Lower lobe of right lung (tissue), 2 donors: ENCODE measurements at regions not wholly inside any gene's neighbourhood (a gene's known extent, or its start where the extent isn't known, plus 50 kb on each side); places are given as distances from the start of the nearest gene placed in this dataset.

ENCODE experiments used
- ATAC-seq, 2 donors: fragments of 200-7000 bp; cut with Tn5 transposase; one replicate each; pipeline ENCODE4 v1.9.1; 2020 to 2022; ENCODE audit warnings: mild to moderate bottlenecking in 2 of 2, moderate library complexity in 2 of 2
- DNase-seq: peaks from one replicate; pipeline ENCODE4 v3.0.0-alpha.2; 2020
- H3K27ac ChIP-seq: fragments of 200-600 bp; one replicate; pipeline ENCODE4 v1.8.0; 2022
- H3K27me3 ChIP-seq: fragments of 200-600 bp; one replicate; pipeline ENCODE4 v1.8.0; 2022; ENCODE audit warnings: low read depth
- H3K36me3 ChIP-seq: fragments of 200-600 bp; one replicate; pipeline ENCODE4 v1.8.0; 2022; ENCODE audit warnings: mild to moderate bottlenecking
- H3K4me1 ChIP-seq: fragments of 200-600 bp; one replicate; pipeline ENCODE4 v1.8.0; 2022
- H3K4me3 ChIP-seq: fragments of 200-600 bp; one replicate; pipeline ENCODE4 v1.8.0; 2022; ENCODE audit warnings: mild to moderate bottlenecking
- H3K9me3 ChIP-seq: fragments of 200-600 bp; one replicate; pipeline ENCODE4 v1.8.0; 2022
- intact Hi-C: fragments of 100-400 bp; cut with DNase I; formaldehyde crosslinking; loops from one replicate; pipeline ENCODE4 v1.11.0; 2022
- TF ChIP-seq, protein P1 (sequence below): fragments of 200-600 bp; IDR thresholded peaks from one replicate; pipeline ENCODE4 v1.8.0; 2022; ENCODE audit warnings: antibody characterized with exemption, mild to moderate bottlenecking
- donor health status: DM: no; HTN: yes; CAD: no; lungs with severe emphysema.

- no peak for DNase-seq
- H3K9me3 ChIP-seq, result no peaks in the 10 kb centered on the region
- intact Hi-C loops, result no loop called here
- H3K27ac ChIP-seq, result no peak overlapping the region
- no peak for ATAC-seq
- no peaks in the 10 kb centered on the region for H3K27me3 ChIP-seq
- no peaks in the 10 kb centered on the region for H3K4me1 ChIP-seq
- H3K36me3 ChIP-seq, result no peaks in the 10 kb centered on the region
- H3K4me3 ChIP-seq, result no peak overlapping the region
- TF ChIP-seq, protein P1, sequence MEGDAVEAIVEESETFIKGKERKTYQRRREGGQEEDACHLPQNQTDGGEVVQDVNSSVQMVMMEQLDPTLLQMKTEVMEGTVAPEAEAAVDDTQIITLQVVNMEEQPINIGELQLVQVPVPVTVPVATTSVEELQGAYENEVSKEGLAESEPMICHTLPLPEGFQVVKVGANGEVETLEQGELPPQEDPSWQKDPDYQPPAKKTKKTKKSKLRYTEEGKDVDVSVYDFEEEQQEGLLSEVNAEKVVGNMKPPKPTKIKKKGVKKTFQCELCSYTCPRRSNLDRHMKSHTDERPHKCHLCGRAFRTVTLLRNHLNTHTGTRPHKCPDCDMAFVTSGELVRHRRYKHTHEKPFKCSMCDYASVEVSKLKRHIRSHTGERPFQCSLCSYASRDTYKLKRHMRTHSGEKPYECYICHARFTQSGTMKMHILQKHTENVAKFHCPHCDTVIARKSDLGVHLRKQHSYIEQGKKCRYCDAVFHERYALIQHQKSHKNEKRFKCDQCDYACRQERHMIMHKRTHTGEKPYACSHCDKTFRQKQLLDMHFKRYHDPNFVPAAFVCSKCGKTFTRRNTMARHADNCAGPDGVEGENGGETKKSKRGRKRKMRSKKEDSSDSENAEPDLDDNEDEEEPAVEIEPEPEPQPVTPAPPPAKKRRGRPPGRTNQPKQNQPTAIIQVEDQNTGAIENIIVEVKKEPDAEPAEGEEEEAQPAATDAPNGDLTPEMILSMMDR, result no peak
These were observed 142.5 kb downstream of the LCA5 start for GRCh38 chr6:79394690-79395089.

DNA sequence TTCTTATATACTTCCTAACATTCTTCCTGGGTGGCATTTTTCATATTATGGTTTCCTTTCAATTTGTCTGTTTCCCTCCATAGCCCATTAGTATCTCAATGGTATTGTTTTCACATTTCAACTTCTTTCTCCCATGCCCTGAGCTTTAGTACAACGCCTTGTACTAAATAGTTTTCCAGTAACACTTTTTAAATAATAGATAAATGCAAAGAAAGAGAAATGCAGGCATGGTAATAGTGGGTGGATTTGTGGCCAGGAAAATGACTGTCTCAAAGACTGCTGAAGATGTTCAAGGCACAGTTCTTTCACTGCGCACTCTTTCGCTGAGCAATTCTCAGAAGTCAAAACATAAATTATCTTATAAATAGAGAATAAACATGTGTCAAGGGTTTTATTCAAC lies 145.1 kb downstream of the LCA5 start:
- no peak for ATAC-seq
- Histone ChIP-seq H3K4me1 (no peaks in the 10 kb centered on the region), H3K4me3 (no peak overlapping the region), H3K27me3 (no peaks in the 10 kb centered on the region), H3K36me3 (no peaks in the 10 kb centered on the region), H3K27ac (no peak overlapping the region), H3K9me3 (no peaks in the 10 kb centered on the region)
- TF ChIP-seq, protein P1, result no peak
- no peak for DNase-seq
- intact Hi-C loops, result no loop called here

GRCh38 chr6:79391480-79391879 lies 145.8 kb downstream of the LCA5 start:
- intact Hi-C loops, result no loop called here
- TF ChIP-seq, protein P1, result no peak
- no peaks in the 10 kb centered on the region for H3K27me3 ChIP-seq
- no peaks in the 10 kb centered on the region for H3K9me3 ChIP-seq
- no peak overlapping the region for H3K4me3 ChIP-seq
- ATAC-seq, result no peak
- H3K4me1 ChIP-seq, result no peaks in the 10 kb centered on the region
- H3K27ac ChIP-seq, result no peak overlapping the region
- no peaks in the 10 kb centered on the region for H3K36me3 ChIP-seq
- no peak for DNase-seq

GRCh38 chr6:79385893-79386292 lies 151.3 kb downstream of the LCA5 start:
- Histone ChIP-seq H3K27ac (no peak overlapping the region), H3K9me3 (no peaks in the 10 kb centered on the region), H3K4me3 (no peak overlapping the region), H3K27me3 (no peaks in the 10 kb centered on the region), H3K36me3 (no peaks in the 10 kb centered on the region), H3K4me1 (peaks cover 9% of the 10 kb centered on the region)
- DNase-seq (no peak), ATAC-seq (no peak)
- TF ChIP-seq, protein P1, result no peak
- intact Hi-C loops, result no loop called here

DNA sequence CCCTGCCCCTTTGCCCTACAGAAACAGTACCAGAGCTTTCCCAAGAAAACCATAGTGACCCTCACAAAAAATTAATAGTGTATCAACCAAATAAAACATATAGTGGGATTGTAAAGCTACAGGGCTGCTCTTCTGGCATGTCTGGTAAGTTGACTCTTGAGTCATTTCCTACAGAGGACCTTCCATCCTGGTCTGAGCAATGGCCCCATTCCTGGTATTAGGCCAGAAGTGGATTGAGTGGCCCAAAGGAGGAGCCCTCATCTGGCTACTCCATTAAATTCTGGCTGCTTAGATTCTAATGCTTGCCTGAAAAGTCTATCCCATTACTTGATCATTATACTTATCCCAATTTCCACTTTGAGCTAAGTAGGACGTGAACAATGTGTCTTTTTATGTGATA lies 150.9 kb upstream of the HMGN3 start:
- no peak overlapping the region for H3K4me3 ChIP-seq
- DNase-seq (no peak), ATAC-seq (no peak)
- no peaks in the 10 kb centered on the region for H3K36me3 ChIP-seq
- H3K27me3 ChIP-seq, result no peaks in the 10 kb centered on the region
- no peaks in the 10 kb centered on the region for H3K9me3 ChIP-seq
- intact Hi-C loops, result no loop called here
- peaks cover 9% of the 10 kb centered on the region for H3K4me1 ChIP-seq
- TF ChIP-seq, protein P1, result no peak
- no peak overlapping the region for H3K27ac ChIP-seq

- TF ChIP-seq, protein P1, result no peak
- Histone ChIP-seq H3K4me1 (peaks cover 9% of the 10 kb centered on the region), H3K27me3 (no peaks in the 10 kb centered on the region), H3K9me3 (no peaks in the 10 kb centered on the region), H3K4me3 (no peak overlapping the region), H3K27ac (no peak overlapping the region), H3K36me3 (no peaks in the 10 kb centered on the region)
- intact Hi-C loops, result no loop called here
- ATAC-seq (peak; percentile 93 to 96), DNase-seq (peak; percentile 70)
These were observed 150.4 kb upstream of the HMGN3 start for GRCh38 chr6:79384845-79385244.
